AML-193 (cell line): ENCODE measurements at regions not wholly inside any gene's neighbourhood (a gene's known extent, or its start where the extent isn't known, plus 50 kb on each side); places are given as distances from the start of the nearest gene placed in this dataset.

Experiments used
- DNase-seq, 2 experiments: peaks; one replicate each; lab custom pipeline; 2025; lab: John Stamatoyannopoulos, UW

DNA sequence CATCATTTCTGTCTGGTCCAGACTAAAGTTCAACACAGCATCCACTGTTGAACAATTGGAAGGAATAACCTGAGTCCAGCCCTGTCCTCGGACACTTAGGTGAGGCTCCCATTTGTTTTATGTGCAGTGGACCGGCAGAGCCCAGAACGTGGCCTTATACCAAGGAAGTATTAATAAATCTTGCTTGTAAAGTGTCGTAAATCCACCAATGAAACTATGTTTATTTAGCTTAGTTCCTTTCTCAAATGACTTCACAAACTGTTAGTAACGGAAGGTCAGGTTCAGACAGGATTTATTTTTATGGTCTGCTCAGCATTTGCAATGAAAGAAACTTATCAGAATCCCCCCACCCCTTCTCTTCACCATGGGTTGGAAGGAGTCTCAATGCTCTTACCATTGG, 149.5 kb downstream of the PCSK1 start:
- DNase-seq: no peak

DNA sequence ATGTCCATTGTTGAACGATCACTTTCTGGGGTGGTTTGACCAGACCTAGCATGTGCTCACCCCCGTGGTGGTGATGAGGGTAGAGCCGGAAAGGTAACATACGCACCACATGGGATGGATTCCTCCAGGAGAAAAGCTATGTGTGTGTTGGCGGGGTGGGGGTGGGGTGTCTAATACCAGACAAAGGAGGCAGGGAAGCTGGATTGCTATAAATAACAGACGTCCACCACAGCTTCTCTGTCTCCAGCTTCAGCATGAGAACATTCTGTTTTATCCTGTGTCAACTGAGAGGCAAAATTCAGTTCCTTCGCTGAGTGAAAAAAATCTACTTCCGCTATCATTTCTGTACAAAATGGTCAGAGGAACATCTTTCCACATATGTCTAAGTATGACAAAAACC, 151.0 kb downstream of the PCSK1 start:
- no peak for DNase-seq

DNA sequence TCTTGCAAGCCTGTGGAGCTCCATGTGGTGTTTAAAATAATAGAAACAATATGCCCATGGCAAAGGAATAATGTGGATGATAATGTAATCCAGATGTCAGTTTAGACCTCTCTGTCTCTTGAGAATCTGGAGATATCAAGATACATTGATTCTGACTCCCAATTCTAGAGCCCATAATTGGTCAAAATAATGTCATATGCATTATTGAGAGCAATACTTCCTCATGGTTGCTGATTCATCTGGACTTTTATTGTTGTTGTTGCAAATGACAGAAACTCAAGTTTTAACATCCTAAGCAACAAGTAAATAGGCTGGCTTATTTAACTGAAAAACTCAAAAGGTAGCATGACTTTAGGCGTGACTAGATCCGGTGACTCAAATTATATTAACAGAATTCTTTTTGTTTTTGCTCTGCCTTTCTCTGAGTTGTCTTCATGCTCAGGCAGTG, 152.1 kb downstream of the PCSK1 start:
- no peak for DNase-seq

DNA sequence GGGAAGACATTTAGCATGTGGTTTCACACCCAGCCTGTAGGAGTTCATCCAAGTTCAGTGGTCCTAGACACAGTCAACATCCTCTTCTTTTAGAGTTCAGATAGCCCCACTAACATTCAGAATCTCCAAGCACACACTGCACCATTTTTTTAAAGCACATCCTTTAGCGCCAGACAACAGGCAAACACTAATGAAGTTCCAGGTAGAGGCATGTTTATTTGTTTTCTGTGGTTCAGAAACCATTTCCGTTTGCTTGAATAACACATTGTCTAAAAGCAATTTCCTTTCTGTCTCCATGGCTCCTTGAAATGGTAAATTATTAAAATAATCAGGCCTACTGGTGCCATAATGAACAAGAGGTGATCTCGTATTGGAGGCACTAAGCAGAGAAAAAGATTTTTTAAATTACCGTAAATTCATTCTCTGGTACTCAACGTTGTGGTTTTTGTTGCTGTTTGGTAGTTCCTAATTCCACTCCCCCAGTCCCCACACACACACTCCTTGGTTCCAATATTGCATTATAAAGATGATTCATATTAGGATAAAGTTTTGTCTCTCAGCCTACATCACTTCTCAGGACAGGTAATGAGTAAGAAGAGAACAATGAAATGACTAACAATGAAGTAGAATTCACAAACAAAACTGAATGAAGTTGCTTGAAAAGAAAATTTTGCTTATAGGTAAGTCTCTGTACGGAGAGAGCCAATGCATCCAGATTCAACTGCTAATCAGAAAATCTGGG, 153.1 kb downstream of the PCSK1 start:
- DNase-seq: no peak

DNA sequence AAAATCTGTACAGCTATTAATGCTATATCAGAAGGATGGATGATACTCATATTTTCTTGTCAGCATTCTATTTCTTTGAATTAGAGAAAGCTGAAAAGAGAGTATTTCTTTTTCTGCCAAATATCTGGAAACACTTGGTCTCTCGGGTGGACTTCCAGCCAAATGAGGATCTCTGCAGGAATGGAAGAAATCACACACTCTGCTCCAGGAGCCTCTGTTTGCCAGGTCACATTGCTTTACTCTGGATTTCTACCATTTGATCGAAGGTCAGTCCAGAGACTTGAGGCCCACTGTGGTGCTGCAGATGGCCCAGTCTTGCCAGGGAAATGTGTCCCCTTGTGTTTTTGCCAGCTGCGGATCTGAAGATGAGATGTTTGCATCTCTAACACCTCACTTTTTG, 154.1 kb downstream of the PCSK1 start:
- DNase-seq: no peak

DNA sequence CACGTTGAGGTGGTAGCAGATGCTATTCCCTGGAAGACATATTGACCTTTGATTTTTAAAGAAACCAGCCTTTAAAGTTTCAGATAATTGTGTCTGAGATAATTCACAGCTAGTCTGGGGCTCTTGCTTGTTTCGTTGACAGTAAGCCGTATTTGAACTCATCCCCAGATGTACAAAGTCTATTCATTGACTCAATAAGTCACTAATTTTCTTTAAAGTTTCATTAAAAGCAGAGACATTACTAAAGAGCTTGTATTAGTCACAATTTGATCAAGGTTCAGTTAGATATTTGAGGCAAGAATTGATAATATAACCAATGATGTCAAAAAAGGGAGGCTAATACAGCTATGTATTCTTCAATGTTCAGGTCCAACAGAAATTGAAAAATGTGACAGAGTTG, 158.0 kb downstream of the PCSK1 start:
- DNase-seq: no peak

DNA sequence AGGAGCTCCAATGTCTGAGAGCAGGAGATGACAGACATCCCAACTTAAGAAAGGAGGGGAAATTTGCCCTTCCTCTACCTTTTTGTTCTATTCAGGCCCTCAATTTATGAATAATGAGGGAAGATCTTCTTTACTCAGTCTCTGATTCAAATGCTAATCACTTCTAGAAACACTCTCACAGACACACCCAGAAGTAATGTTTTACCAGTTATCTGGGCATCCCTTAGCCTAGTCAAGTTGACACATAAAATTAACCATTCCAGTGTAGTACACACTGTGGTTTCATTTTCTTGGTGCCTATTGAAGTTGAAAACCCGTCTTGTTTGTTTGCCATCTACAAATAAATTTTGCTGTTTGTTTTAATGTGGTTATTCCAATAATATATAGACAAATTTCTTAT, 167.6 kb downstream of the PCSK1 start:
- no peak for DNase-seq

DNA sequence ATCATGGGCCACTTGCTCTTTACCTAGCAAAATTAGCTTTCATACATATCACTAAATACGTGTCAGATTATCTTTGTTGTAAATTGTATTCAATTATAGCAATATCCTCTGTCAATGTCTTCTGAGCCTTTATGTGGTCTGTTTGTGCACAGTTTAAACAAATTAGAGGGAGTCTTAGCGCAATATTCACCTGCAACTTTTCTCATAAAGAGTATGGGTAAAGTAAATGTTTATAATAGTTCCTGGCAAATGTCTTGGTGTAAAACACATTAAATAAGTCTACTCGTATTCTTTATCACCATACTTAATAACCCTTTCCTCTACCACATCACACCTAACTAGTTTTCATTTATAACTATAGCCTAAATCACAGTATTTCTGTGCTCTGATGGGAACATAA, 169.0 kb downstream of the PCSK1 start:
- no peak for DNase-seq

DNA sequence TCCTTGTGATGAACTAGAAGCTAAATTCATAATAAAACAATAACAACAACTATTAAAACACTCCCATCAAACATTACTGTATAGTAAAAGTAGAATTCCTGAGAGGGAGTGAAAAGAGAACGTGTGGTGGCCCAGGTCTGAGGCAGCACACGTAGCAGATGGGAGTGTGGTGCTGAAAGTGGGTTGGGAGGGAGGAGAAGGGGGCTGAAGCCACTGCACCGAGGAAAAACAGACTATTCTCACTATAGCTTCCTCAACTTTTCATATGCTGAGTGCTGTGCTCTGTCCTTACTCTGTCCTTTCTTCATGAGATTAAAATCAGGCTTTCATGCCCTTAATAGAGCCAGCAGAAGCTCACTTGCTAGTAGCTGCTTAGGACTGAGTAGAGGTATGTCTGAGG, 170.9 kb downstream of the PCSK1 start:
- DNase-seq: no peak

DNA sequence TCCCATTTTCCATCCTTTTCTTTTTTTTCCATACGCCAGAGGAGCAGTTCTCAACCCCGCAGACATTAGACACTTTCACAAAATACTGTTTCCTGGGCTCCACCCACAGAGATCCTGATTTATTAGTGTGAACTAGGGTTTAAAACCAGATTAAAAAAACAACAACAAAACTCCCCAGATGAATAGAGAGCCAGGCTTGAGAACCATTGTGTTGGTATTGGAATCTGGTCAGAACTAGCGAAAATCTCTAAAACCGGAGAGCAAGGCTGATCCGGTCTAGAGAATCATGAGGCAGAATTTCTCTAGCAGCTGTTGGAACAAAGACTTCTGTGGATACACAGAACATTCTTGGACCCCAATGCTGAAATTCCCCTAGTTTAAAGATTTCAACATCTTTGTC, 173.0 kb downstream of the PCSK1 start:
- no peak for DNase-seq

DNA sequence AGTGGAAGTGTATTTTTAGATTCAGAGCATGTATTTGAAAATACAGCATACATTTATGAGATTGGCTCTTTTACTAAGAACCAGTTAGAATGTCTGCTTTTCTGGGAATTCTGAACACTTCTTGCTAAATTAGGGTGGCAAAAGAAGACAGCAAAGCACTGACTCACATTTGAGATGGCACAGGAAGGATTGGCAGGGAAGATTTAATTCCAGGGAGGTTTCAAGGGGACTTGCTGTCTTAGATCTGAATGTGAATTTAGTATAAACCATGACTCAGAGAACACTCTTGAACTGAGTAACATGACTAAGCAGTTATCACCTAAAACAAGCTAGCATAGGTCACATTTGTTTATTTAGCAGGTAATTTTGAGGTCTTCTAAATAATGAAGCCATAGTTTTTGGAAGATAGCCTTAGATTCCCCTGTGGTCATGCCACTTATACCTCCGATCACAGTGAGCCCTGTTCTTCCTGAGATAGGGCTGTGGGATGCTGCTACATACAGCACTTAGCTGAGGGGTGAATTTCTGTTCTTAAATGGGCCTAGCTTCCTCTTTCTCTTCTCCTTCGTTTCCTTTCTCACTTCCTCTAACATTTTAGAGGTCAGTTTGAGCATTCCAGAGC, 173.8 kb downstream of the PCSK1 start:
- peak; percentile 68 to 79 for DNase-seq

DNA sequence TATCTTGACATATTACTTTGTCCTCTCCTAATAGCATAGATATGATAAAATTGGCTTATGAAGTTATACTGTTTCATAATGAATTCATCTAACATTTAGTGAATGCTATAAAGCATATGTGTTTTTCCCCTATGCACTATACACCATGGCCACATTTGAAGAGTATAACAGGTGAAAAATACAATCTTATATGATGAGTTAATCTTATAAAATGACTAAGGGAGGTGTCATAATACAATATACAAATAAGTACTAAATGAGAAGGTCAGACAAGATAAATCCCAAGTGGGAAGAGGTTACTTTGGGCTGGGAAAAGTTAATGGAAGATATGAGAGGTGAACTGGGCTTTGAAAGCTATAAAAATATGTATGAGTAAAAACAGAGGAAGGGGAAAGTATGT, 174.4 kb downstream of the PCSK1 start:
- no peak for DNase-seq

DNA sequence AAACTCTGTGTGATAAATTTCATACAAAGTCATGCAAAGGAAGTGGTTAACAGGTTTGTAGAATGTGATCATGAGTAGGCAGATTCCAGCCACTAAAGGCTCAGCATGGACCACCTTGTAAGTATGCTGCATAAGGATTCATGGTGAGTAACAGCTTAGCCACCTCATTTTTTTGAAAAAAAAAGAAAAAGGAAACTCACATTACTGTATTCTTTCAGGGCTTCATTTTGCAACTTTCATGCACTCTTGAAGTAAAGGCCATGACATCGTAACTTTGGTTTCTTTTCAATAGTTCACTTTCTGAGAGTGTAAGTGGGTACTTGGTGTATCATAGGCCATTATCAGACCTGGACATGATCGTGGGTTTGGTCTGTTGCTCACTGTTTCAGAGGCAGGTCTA, 175.1 kb downstream of the PCSK1 start:
- no peak for DNase-seq

DNA sequence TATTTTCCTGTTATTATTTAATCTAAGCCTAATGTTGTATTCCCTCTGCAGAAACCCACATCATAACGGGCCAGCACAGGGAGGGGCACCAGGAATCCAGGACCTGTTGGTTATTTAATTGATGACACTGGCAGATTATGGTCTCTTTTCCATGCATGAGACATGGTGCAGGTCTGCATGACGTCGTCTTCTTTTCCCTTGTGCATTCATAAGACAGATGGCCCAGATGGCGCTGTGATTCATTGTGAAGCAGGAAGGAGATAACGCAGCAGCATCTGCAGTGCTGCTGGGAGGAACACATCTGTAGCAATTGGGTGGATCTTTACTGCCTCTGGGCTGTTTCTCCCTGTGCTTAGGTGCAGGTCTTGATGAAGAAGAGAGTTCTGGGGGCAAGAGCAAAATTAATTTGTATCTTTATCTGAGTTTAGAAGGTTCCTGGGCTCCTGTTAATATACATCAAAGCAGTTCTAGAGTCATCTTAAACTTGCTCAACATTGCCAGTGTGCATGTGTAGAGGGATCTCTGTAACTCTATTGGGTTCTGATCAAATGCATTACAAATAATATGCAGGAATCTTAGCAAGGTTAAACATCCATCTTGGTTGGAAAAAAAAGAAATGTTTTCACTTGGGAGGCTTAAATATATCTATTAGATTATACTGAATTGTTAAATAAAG, 176.1 kb downstream of the PCSK1 start:
- DNase-seq: no peak

DNA sequence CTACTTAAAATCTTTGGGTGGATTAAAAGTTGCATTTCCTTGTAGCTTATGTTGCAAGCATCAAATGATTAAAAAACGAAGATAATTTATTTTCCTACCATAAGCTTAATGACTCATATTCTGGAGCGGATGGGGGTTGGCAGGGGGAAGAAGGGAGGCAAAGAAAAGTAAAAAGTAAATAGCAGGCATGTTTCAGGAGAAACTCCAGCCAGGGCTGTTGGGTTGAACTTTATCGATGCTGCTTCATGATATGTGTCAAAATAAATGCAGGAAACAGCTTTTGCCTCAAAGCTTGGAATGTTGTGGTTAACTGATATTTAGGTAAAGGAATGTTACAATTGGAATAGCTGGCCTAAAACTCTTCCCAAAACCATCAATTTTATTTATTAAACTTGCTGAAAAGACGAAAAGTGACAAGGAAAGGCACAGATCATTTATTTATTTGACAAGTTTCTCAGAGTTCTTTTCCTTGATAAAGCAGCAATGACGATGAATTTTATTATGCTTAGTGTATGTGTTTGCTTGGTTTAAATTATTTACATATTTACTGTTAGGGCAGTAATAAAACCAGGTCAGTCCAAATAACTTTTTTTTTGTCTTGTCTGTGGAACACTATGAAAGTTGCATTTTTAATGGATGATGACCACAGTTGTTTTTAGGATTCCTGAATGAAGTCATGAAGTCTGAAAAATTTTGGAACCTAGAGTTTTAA, 177.9 kb downstream of the PCSK1 start:
- no peak for DNase-seq

DNA sequence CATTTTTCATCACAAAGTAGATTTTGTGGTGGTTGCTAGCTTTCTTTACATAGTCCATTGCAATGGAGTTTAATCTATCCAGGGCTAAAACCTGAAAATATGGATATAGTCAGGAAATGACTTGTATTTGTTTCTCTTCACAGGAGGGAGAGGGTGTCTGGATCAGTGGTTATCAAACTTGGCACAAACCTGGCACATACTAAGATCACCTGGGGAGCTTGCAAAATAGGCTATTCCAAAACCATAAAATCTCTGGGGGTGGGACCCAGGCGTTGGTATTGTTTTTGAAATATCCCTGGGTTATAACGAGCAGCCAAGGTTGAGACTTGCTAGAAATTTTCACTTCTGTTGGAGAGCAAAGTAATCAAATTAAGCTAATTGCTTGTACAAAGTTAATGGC, 179.9 kb downstream of the PCSK1 start:
- no peak for DNase-seq

DNA sequence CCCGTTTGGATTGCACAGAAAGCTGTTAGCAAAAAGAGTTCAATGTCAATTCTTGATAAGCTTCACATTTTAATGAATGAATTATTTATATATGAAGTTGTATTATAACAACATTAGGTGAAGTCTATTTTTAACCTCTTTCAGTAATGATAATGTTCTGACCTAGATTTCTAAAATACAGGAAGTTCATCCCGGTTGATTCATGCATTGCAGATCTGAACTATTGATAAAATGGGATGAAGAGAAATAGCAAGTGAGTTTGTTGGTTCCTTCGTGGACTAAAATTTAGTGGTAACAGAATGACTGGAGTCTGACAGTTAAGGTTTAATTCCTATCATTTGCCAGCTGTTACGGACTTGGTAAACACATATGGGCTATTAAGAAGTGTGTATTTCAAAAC, 180.5 kb downstream of the PCSK1 start:
- no peak for DNase-seq

DNA sequence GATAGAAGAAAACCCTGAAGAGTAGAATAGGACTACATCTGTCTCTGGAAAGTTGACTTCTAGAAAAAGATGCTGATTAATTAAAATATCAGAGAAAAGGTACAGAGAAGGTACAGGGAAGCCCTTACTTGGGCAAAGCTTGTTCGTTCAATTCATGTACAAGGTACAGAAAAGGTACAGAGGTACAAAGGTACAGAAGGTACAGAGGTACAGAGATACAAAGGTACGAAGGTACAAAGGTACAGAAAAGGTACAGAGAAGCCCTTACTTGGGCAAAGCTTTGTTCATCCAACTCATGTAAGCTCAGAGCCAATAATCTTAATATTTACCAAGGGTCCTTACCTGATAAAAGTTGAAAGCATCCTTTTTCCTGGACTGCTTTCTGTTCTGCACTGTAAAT, 182.3 kb downstream of the PCSK1 start:
- no peak for DNase-seq

DNA sequence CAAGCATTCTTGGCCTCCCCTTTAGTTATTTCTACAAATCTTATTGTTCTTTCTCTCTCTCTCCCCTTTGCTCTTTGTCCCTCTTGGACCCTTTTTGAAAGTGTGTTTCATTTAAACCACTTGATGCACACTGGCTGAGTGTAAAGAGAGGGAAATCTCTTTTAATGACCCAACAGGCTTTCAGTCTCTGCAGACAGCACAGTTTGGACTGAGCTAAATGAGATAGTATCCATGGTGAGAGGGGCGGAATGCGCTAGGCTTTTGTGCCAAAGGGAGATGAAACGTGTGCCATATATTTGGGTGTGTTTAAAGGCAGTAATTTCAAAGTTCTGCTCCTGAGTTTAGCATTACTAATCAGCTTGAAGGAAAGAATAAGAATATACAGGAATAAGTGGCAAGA, 184.9 kb downstream of the PCSK1 start:
- no peak for DNase-seq

DNA sequence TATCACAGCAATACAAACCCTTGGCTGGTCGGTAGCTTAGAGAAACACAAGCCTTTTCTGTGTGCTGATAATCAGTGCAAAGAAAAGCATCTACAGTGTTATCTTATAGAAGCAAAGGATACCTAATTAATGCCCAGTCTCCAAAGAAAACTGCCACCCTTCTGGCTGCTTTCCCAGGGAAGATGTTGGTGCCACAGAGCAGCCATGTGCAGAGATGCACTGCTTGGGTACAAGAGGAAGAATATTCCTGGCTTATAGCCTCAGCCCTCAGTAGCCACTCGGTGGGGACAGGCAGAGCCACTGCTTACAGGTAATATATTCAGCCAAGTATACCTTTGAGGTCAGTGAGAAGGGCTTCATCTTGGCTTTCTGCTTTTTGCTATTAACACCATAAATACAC, 185.3 kb downstream of the PCSK1 start:
- DNase-seq: no peak

DNA sequence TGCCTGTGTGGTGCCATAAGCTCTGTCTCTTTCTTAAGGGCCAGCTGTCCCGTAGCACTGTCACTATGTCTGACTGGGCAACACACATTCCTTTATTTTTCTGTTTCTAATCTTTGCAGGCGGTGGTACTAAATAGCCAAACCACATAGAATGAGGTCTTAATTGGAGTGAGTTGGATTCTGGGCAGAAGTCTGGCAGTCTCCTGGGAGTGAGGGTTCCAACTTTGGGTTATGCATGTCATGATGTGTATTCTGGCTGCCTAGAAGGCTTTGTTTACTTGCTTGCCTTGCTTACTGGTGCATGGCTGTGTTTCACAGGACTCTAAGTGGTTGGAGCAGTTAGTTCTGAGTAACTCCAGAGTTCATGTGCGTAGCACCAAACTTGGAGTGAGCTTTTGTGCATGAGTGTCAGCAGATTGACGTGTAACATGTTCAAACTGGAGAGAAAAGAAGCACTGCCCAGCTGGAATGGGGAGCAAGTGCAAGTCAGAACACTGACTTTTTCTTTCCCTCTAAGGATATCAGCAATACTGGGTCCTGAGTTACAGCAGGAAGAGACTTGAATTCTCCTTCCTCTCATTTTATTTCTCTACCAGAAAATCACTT, 185.8 kb downstream of the PCSK1 start:
- DNase-seq: no peak
